ENCODE measurements at regions not wholly inside any gene's neighbourhood (a gene's known extent, or its start where the extent isn't known, plus 50 kb on each side); places are given as distances from the start of the nearest gene placed in this dataset.

- TF ChIP-seq YY1 (IDR thresholded peaks at IDR 0.05; ENCODE audit: low read depth, low read length) (no peak), EP300 (IDR thresholded peaks at IDR 0.05; ENCODE audit: borderline replicate concordance in 1 of 2, control insufficient read depth in 1 of 2, low read depth in 2 of 2, low read length in 2 of 2) (no peak), BHLHE40 (IDR thresholded peaks at IDR 0.05; ENCODE audit: borderline replicate concordance in 1 of 2, low read depth in 2 of 2, low read length in 1 of 2) (no peak), POLR2A (IDR thresholded peaks at IDR 0.05; ENCODE audit: low read depth, low read length) (no peak), ATF7 (IDR thresholded peaks at IDR 0.05; ENCODE audit: low read depth) (no peak), SMC3 (IDR thresholded peaks at IDR 0.05; ENCODE audit: borderline replicate concordance, low read length) (no peak)
- TF ChIP-seq, protein P1, sequence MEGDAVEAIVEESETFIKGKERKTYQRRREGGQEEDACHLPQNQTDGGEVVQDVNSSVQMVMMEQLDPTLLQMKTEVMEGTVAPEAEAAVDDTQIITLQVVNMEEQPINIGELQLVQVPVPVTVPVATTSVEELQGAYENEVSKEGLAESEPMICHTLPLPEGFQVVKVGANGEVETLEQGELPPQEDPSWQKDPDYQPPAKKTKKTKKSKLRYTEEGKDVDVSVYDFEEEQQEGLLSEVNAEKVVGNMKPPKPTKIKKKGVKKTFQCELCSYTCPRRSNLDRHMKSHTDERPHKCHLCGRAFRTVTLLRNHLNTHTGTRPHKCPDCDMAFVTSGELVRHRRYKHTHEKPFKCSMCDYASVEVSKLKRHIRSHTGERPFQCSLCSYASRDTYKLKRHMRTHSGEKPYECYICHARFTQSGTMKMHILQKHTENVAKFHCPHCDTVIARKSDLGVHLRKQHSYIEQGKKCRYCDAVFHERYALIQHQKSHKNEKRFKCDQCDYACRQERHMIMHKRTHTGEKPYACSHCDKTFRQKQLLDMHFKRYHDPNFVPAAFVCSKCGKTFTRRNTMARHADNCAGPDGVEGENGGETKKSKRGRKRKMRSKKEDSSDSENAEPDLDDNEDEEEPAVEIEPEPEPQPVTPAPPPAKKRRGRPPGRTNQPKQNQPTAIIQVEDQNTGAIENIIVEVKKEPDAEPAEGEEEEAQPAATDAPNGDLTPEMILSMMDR (IDR thresholded peaks at IDR 0.05 in 2 of 3, conservative IDR thresholded peaks at IDR 0.05 in 1 of 3; ENCODE audit: control insufficient read depth in 2 of 3, extremely low read depth in 1 of 3, insufficient read depth in 1 of 3, low read depth in 3 of 3, low read length in 3 of 3) = no peak
These were observed 174.1 kb downstream of the WSCD1 start for GRCh38 chr17:6244253-6244652.
